ENCODE measurements at regions not wholly inside any gene's neighbourhood (a gene's known extent, or its start where the extent isn't known, plus 50 kb on each side); places are given as distances from the start of the nearest gene placed in this dataset.

DNA sequence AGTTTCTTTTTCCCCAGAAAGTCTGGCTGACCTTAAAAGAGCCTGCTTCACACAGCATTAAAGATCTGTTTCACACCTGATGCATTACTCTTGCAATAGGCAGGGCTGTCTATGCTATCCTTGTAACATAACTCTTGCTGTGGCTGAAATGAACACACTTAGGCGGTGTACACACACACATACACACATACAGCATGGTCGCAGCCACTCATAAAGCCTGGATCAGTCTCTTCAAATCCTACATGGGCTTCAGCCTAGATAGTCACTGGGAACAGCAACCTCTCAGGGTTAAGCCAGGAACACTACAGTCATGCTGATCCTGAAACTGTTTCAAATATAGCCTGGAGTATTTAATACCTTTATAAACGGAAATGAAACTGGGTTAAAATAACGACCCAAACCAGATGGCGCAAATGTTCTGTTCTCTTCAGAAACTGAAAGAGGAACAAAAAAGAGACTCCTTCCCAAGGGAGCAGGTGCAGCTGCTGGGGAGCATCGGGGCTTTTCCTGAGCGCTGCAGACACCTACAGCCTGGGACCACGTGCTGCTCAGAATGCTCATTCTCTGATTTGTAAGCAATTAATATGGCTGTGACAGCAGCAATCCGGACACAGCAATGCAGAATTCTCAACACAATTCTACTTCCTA, 61.0 kb upstream of the SFMBT2 start:
- no peaks in the 10 kb centered on the region for H3K4me1 ChIP-seq (replicated peaks)
- no peak for DNase-seq (ENCODE audit: low read depth in 1 of 2, low spot score in 2 of 2)

GRCh38 chr10:7470371-7470770, 59.5 kb upstream of the SFMBT2 start:
- Histone ChIP-seq H3K4me1 (replicated peaks) (no peaks in the 10 kb centered on the region), H3K27ac (no peak overlapping the region), H3K9me3 (replicated peaks) (no peaks in the 10 kb centered on the region), H3K36me3 (no peaks in the 10 kb centered on the region), H3K4me3 (no peak overlapping the region), H3K27me3 (replicated peaks) (no peaks in the 10 kb centered on the region)
- DNase-seq (ENCODE audit: low read depth in 1 of 2, low spot score in 2 of 2), result no peak

More for the DNA sequence above, 61.0 kb upstream of the SFMBT2 start:
- Histone ChIP-seq H3K27ac (no peak overlapping the region), H3K9me3 (replicated peaks) (no peaks in the 10 kb centered on the region), H3K4me3 (no peak overlapping the region), H3K27me3 (replicated peaks) (no peaks in the 10 kb centered on the region; the same call in 1 of the 2 replicates), H3K36me3 (no peaks in the 10 kb centered on the region)

GRCh38 chr10:7467031-7467667, 56.3 kb upstream of the SFMBT2 start:
- no peaks in the 10 kb centered on the region for H3K4me1 ChIP-seq (replicated peaks)
- H3K27me3 ChIP-seq (replicated peaks), result no peaks in the 10 kb centered on the region
- no peaks in the 10 kb centered on the region for H3K36me3 ChIP-seq
- no peak for DNase-seq (ENCODE audit: low read depth in 1 of 2, low spot score in 2 of 2)
- H3K4me3 ChIP-seq, result no peak overlapping the region
- no peaks in the 10 kb centered on the region for H3K9me3 ChIP-seq (replicated peaks)
- no peak overlapping the region for H3K27ac ChIP-seq

GRCh38 chr10:7464691-7465090, 53.9 kb upstream of the SFMBT2 start:
- no peak overlapping the region for H3K4me3 ChIP-seq
- H3K36me3 ChIP-seq, result no peaks in the 10 kb centered on the region
- no peak for DNase-seq (ENCODE audit: low read depth in 1 of 2, low spot score in 2 of 2)
- H3K9me3 ChIP-seq (replicated peaks), result no peaks in the 10 kb centered on the region
- H3K27me3 ChIP-seq (replicated peaks), result no peaks in the 10 kb centered on the region
- H3K27ac ChIP-seq, result no peak overlapping the region
- H3K4me1 ChIP-seq (replicated peaks), result no peaks in the 10 kb centered on the region
